ENCODE measurements at regions not wholly inside any gene's neighbourhood (a gene's known extent, or its start where the extent isn't known, plus 50 kb on each side); places are given as distances from the start of the nearest gene placed in this dataset.

DNA sequence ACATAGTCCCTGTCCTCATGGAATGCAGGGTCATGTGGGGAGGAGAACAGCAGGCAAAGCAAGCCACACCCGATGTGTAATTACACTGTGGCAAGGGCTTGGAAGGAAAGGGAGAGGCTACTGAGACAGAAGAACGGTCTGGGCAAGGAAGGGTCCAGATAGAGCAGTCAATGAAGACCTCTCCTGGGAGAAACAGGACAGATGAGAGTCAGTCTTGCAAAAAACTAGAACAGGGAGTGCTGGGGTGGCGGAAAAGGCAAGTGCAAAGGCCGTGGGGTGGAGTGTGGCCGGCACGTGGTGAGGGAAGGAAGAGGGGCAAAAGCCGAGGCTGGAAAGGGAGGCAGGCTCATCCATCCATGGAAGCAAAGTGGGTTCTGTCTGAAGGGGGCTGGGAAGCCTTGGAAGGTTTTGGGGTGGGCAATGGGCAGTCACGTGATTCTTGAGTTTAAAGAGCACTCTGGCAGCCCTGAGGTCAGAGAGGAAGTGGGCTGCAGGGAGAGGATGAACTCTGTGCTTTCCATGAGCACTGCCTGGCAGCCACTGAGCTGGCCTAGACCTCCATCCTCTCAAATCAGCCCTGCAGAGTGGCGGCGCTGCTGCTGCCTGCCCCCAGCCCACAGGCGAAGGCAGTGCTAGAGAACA lies 182.2 kb downstream of the INHBB start (continued):
- no peak for TF ChIP-seq ZNF317 (CRISPR knock-in tag; IDR thresholded peaks at IDR 0.05)
- TF ChIP-seq NKX3-1 (CRISPR knock-in tag; IDR thresholded peaks at IDR 0.05) = 0 out of 2 replicates have a peak, but pooled peaks have one; percentile 54
- TF ChIP-seq, protein P1, sequence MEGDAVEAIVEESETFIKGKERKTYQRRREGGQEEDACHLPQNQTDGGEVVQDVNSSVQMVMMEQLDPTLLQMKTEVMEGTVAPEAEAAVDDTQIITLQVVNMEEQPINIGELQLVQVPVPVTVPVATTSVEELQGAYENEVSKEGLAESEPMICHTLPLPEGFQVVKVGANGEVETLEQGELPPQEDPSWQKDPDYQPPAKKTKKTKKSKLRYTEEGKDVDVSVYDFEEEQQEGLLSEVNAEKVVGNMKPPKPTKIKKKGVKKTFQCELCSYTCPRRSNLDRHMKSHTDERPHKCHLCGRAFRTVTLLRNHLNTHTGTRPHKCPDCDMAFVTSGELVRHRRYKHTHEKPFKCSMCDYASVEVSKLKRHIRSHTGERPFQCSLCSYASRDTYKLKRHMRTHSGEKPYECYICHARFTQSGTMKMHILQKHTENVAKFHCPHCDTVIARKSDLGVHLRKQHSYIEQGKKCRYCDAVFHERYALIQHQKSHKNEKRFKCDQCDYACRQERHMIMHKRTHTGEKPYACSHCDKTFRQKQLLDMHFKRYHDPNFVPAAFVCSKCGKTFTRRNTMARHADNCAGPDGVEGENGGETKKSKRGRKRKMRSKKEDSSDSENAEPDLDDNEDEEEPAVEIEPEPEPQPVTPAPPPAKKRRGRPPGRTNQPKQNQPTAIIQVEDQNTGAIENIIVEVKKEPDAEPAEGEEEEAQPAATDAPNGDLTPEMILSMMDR (CRISPR knock-in tag; IDR thresholded peaks at IDR 0.05) = peak; percentile 68
- TF ChIP-seq, protein P2, sequence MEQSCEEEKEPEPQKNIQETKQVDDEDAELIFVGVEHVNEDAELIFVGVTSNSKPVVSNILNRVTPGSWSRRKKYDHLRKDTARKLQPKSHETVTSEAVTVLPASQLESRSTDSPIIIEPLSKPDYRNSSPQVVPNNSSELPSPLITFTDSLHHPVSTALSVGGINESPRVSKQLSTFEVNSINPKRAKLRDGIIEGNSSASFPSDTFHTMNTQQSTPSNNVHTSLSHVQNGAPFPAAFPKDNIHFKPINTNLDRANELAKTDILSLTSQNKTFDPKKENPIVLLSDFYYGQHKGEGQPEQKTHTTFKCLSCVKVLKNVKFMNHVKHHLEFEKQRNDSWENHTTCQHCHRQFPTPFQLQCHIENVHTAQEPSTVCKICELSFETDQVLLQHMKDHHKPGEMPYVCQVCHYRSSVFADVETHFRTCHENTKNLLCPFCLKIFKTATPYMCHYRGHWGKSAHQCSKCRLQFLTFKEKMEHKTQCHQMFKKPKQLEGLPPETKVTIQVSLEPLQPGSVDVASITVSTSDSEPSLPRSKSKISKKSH (CRISPR knock-in tag; IDR thresholded peaks at IDR 0.05; ENCODE audit: borderline replicate concordance) = peak; percentile 82
- TF ChIP-seq, protein P3, sequence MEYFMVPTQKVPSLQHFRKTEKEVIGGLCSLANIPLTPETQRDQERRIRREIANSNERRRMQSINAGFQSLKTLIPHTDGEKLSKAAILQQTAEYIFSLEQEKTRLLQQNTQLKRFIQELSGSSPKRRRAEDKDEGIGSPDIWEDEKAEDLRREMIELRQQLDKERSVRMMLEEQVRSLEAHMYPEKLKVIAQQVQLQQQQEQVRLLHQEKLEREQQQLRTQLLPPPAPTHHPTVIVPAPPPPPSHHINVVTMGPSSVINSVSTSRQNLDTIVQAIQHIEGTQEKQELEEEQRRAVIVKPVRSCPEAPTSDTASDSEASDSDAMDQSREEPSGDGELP (IDR thresholded peaks at IDR 0.05; ENCODE audit: borderline replicate concordance, low read depth) = no peak
- TF ChIP-seq BRD4 (CRISPR knock-in tag; IDR thresholded peaks at IDR 0.05) = no peak
- peak; percentile 83 for TF ChIP-seq SNAPC2 (CRISPR knock-in tag; IDR thresholded peaks at IDR 0.05)
- TF ChIP-seq, protein P4, sequence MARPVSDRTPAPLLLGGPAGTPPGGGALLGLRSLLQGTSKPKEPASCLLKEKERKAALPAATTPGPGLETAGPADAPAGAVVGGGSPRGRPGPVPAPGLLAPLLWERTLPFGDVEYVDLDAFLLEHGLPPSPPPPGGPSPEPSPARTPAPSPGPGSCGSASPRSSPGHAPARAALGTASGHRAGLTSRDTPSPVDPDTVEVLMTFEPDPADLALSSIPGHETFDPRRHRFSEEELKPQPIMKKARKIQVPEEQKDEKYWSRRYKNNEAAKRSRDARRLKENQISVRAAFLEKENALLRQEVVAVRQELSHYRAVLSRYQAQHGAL (CRISPR knock-in tag; IDR thresholded peaks at IDR 0.05; ENCODE audit: not compliant biosample characterization) = peak; percentile 43
- no peak for TF ChIP-seq FOXJ3 (CRISPR knock-in tag; IDR thresholded peaks at IDR 0.05; ENCODE audit: borderline replicate concordance)
- TF ChIP-seq TEAD2 (CRISPR knock-in tag; IDR thresholded peaks at IDR 0.05) = no peak
- TF ChIP-seq, protein P5, sequence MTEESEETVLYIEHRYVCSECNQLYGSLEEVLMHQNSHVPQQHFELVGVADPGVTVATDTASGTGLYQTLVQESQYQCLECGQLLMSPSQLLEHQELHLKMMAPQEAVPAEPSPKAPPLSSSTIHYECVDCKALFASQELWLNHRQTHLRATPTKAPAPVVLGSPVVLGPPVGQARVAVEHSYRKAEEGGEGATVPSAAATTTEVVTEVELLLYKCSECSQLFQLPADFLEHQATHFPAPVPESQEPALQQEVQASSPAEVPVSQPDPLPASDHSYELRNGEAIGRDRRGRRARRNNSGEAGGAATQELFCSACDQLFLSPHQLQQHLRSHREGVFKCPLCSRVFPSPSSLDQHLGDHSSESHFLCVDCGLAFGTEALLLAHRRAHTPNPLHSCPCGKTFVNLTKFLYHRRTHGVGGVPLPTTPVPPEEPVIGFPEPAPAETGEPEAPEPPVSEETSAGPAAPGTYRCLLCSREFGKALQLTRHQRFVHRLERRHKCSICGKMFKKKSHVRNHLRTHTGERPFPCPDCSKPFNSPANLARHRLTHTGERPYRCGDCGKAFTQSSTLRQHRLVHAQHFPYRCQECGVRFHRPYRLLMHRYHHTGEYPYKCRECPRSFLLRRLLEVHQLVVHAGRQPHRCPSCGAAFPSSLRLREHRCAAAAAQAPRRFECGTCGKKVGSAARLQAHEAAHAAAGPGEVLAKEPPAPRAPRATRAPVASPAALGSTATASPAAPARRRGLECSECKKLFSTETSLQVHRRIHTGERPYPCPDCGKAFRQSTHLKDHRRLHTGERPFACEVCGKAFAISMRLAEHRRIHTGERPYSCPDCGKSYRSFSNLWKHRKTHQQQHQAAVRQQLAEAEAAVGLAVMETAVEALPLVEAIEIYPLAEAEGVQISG (CRISPR knock-in tag; IDR thresholded peaks at IDR 0.05) = peak; percentile 54
- TF ChIP-seq, protein P6, sequence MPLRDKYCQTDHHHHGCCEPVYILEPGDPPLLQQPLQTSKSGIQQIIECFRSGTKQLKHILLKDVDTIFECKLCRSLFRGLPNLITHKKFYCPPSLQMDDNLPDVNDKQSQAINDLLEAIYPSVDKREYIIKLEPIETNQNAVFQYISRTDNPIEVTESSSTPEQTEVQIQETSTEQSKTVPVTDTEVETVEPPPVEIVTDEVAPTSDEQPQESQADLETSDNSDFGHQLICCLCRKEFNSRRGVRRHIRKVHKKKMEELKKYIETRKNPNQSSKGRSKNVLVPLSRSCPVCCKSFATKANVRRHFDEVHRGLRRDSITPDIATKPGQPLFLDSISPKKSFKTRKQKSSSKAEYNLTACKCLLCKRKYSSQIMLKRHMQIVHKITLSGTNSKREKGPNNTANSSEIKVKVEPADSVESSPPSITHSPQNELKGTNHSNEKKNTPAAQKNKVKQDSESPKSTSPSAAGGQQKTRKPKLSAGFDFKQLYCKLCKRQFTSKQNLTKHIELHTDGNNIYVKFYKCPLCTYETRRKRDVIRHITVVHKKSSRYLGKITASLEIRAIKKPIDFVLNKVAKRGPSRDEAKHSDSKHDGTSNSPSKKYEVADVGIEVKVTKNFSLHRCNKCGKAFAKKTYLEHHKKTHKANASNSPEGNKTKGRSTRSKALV (CRISPR knock-in tag; IDR thresholded peaks at IDR 0.05) = no peak; the same call in 1 of the 2 replicates
- peak; percentile 97 for TF ChIP-seq ZNF605 (CRISPR knock-in tag; IDR thresholded peaks at IDR 0.05)
- TF ChIP-seq ZNF282 (IDR thresholded peaks at IDR 0.05; ENCODE audit: partially characterized antibody) = no peak
- peak; percentile 58 for TF ChIP-seq DPF2 (CRISPR knock-in tag; IDR thresholded peaks at IDR 0.05; ENCODE audit: borderline replicate concordance, low read depth)
- TF ChIP-seq JUND (CRISPR knock-in tag; IDR thresholded peaks at IDR 0.05) = no peak
- TF ChIP-seq EEA1 (CRISPR knock-in tag; IDR thresholded peaks at IDR 0.05; ENCODE audit: borderline replicate concordance) = peak; percentile 47; the same call in 1 of the 2 replicates
- TF ChIP-seq ZMYM2 (CRISPR knock-in tag; IDR thresholded peaks at IDR 0.05) = no peak; the same call in 1 of the 2 replicates
- 0 out of 2 replicates have a peak, but pooled peaks have one; percentile 81 for TF ChIP-seq ZNF343 (CRISPR knock-in tag; IDR thresholded peaks at IDR 0.05)
- TF ChIP-seq GPN1 (CRISPR knock-in tag; IDR thresholded peaks at IDR 0.05; ENCODE audit: borderline replicate concordance) = no peak
